ENCODE measurements at regions not wholly inside any gene's neighbourhood (a gene's known extent, or its start where the extent isn't known, plus 50 kb on each side); places are given as distances from the start of the nearest gene placed in this dataset.

- no peak for TF ChIP-seq CTCF (IDR thresholded peaks at IDR 0.05; ENCODE audit: low read depth, low read length, missing control alignments)
- no peak for DNase-seq (ENCODE audit: extremely low read depth, low read depth)
- H3K4me3 ChIP-seq (replicated peaks; ENCODE audit: low read depth, low read length) = no peak overlapping the region
Observed at GRCh38 chr15:46848704-46849103, 868.6 kb upstream of the SEMA6D start.

- no peak for DNase-seq (ENCODE audit: extremely low read depth, low read depth)
- H3K4me3 ChIP-seq (replicated peaks; ENCODE audit: low read depth, low read length) = no peak overlapping the region
- TF ChIP-seq CTCF (IDR thresholded peaks at IDR 0.05; ENCODE audit: low read depth, low read length, missing control alignments) = no peak
Observed at GRCh38 chr15:46853600-46853999, 863.7 kb upstream of the SEMA6D start.

- no peak for TF ChIP-seq CTCF (IDR thresholded peaks at IDR 0.05; ENCODE audit: low read depth, low read length, missing control alignments)
- no peak overlapping the region for H3K4me3 ChIP-seq (replicated peaks; ENCODE audit: low read depth, low read length)
- DNase-seq (ENCODE audit: extremely low read depth, low read depth) = no peak
Observed at GRCh38 chr15:46854564-46854963, 862.7 kb upstream of the SEMA6D start.

- H3K4me3 ChIP-seq (replicated peaks; ENCODE audit: low read depth, low read length) = no peak overlapping the region
- TF ChIP-seq CTCF (IDR thresholded peaks at IDR 0.05; ENCODE audit: low read depth, low read length, missing control alignments) = no peak
- no peak for DNase-seq (ENCODE audit: extremely low read depth, low read depth)
Observed at GRCh38 chr15:46855388-46855787, 861.9 kb upstream of the SEMA6D start.

GRCh38 chr15:46856839-46857502, 860.3 kb upstream of the SEMA6D start:
- no peak for TF ChIP-seq CTCF (IDR thresholded peaks at IDR 0.05; ENCODE audit: low read depth, low read length, missing control alignments)
- no peak for DNase-seq (ENCODE audit: extremely low read depth, low read depth)
- no peak overlapping the region for H3K4me3 ChIP-seq (replicated peaks; ENCODE audit: low read depth, low read length)

GRCh38 chr15:46858150-46858549, 859.2 kb upstream of the SEMA6D start:
- no peak overlapping the region for H3K4me3 ChIP-seq (replicated peaks; ENCODE audit: low read depth, low read length)
- DNase-seq (ENCODE audit: extremely low read depth, low read depth) = no peak
- TF ChIP-seq CTCF (IDR thresholded peaks at IDR 0.05; ENCODE audit: low read depth, low read length, missing control alignments) = no peak

GRCh38 chr15:46861796-46862195, 855.5 kb upstream of the SEMA6D start:
- H3K4me3 ChIP-seq (replicated peaks; ENCODE audit: low read depth, low read length) = no peak overlapping the region
- DNase-seq (ENCODE audit: extremely low read depth, low read depth) = no peak
- no peak for TF ChIP-seq CTCF (IDR thresholded peaks at IDR 0.05; ENCODE audit: low read depth, low read length, missing control alignments)
